ENCODE measurements at regions not wholly inside any gene's neighbourhood (a gene's known extent, or its start where the extent isn't known, plus 50 kb on each side); places are given as distances from the start of the nearest gene placed in this dataset.
A peak's percentile ranks its signal among the peaks of the same experiment; 100 is the strongest.
"Not testable (repeated sequence)": the region's sequence is repeated elsewhere in the genome, so short reads cannot be mapped to it uniquely, and the experiment has no call there.

- no peak for DNase-seq (ENCODE audit: low spot score)
These were observed 173.1 kb upstream of the CDIN1 start for GRCh38 chr15:36406366-36406765.

DNA sequence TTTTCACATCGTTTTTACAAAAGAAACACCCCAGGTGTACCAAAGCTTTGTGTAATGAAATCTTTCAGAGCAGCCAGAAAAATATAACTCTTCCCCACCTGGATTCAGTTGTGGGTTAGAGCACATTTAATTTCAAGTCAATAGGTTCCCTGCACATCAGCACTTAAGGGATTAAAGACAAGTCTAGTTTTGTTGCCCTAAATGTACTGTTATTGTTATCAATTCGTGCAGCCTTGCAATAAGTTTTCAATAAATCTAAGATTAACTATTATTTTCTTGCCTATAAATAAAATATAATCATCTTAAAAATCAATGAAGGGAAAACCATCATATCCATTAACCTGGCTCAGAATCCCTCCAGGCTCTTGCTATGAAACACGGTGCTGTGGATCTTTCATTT lies 172.5 kb upstream of the CDIN1 start:
- DNase-seq (ENCODE audit: low spot score): no peak

- DNase-seq (ENCODE audit: low spot score): no peak
These were observed 171.8 kb upstream of the CDIN1 start for GRCh38 chr15:36407647-36408046.

GRCh38 chr15:36409819-36410218 lies 169.6 kb upstream of the CDIN1 start:
- no peak for DNase-seq (ENCODE audit: low spot score)

DNA sequence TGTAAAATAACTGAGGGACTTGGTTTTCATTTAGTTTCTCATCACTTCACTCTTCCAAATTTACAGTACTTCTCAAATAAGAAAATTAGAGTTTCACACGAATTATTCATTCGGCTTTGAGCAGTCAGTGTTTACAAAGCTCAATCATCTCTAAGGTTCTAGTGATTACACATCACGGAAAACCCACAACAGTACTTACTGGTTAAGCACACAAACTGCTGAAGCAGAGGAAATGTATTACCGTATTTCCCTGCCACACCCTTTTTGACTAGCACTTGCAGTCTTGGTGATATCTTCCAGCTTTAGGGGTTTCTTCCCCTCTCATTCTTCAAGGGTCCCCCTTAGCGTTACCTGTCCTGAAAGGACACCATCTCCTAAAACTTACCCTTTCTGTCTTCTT lies 164.8 kb upstream of the CDIN1 start:
- DNase-seq (ENCODE audit: low spot score): no peak

GRCh38 chr15:36415643-36416042 lies 163.8 kb upstream of the CDIN1 start:
- DNase-seq (ENCODE audit: low spot score): no peak

DNA sequence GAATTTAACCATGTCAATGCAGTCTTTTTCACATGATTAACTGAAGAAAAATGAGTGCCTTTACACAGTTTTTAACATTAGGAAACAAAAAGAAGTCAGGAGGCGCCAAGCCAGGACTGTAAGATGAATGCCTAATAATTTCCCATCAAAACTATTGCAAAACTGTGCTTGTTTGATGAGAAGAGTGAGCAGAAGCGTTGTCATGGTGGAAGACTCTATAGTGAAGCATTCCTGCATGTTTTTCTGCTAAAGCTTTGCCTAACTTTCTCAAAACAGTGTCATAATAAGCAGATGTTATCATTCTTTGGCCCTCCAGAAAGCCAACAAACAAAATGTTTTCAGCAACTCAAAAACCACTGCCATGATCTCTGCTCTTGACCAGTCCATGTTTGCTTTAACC lies 156.8 kb upstream of the CDIN1 start:
- no peak for DNase-seq (ENCODE audit: low spot score)

- DNase-seq (ENCODE audit: low spot score): no peak
These were observed 152.7 kb upstream of the CDIN1 start for GRCh38 chr15:36426691-36427090.

DNA sequence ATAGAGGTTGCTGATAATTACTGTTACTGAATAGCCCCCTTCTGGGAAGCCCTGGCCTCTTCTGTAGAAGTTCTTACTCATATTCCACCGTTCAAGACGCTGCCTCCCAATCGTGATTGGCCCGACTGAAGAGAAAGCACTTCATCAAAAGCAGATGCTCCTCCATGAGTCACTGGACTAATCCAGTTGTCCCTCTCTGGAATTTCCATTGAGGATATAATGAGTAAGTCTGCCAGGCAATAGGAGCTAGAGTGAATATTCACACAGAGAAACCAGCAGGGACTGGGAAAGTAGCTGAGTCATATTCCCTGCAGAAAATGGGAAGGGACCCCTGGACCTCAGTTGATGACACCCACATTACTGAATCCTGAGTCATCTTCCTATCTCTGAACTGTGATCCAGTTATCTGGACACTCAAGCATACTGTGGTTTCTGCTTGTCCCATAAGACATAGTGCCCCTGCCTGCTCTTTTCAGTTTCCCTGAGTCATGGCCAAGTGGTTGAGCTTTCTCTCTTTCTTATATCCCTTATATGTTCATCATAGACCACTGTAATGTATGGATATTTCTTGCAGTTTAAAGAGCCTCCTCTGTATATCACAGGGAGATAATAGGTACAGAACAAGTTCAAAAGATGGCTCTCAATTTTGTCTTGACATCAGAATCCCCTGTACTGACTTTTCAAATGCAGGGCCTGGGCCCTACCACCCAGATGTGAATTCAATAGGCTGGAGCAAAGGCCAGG lies 151.2 kb upstream of the CDIN1 start:
- DNase-seq (ENCODE audit: low spot score): peak; percentile 77

DNA sequence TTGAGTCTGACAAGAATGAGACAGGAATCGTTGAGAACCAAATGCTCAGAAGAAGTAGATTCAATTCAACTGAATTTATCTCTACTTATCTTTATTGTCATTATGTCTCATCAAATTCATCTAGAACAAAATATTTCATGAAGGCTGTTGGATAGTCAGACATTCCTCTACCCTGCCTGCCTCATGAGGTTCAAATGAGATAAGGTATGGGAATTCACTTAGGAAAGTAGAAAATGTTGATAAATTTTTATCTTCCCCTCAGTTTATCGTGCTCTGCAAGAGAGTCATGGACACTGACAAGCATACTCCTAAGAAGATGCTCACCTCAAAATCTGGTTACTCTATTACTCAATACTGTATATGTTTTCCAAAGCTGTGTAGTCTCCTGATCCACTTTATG lies 149.7 kb upstream of the CDIN1 start:
- no peak for DNase-seq (ENCODE audit: low spot score)

DNA sequence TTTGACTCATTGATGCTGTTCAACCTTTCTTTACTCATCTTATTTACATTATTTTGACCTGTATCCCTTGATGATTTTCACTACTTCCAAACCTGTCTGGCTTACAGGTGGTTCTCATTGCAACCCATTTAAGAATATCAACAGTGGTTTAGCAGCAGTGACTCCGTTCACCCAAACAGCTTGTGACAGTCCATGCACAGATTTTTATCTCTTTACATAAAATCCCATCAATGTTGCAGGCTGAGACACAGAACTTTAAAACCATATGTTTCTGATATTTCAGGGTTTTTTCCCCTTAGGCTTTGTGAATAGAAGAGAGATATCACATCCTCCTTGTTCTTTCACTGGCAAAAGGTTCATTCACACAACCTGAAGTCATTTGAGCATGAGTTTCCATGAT lies 149.1 kb upstream of the CDIN1 start:
- no peak for DNase-seq (ENCODE audit: low spot score)

- DNase-seq (ENCODE audit: low spot score): no peak
These were observed 148.6 kb upstream of the CDIN1 start for GRCh38 chr15:36430726-36431265.

DNA sequence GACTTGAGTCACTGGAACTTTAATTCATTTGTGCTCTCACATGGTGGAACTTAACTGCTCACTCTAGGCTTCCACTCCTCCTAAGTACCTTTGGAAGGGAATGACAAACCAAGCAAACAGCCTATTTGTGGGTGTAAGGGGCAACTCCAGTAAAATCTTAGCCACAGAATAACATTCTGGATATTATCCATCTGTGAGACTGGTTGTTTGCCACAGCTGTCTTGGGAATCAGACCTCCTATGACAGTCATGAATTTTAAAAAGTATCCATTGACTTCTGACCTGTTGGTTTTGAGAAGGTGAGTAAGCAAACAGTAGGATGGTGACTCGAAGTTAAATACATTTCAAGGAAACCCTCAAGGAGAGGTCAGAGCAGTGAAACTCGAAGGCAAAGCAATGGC lies 147.3 kb upstream of the CDIN1 start:
- no peak for DNase-seq (ENCODE audit: low spot score)

- DNase-seq (ENCODE audit: low spot score): no peak
These were observed 145.2 kb upstream of the CDIN1 start for GRCh38 chr15:36434177-36434576.

DNA sequence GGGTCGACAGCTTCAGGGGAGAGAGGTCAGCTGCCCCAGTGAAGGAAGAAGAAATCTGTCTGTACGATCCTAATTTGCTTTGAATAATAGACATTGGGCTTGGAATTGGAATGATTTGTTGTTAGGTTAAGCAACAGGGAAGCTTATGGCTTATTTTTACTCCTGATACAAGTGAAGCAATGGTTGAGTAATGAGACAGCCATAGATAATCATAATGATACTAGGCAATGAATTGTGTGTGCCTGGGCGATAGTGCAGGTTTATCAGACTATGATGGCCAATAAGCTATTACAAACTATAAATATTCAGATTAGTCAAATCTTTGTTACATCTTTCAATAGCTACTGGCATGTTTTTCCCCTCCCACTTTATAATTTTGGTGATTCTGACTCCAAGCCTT lies 140.9 kb upstream of the CDIN1 start:
- DNase-seq (ENCODE audit: low spot score): no peak

GRCh38 chr15:36447373-36447772 lies 132.1 kb upstream of the CDIN1 start:
- no peak for DNase-seq (ENCODE audit: low spot score)

- no peak for DNase-seq (ENCODE audit: low spot score)
These were observed 131.0 kb upstream of the CDIN1 start for GRCh38 chr15:36448418-36448817.

GRCh38 chr15:36449084-36449661 lies 130.3 kb upstream of the CDIN1 start:
- no peak for DNase-seq (ENCODE audit: low spot score)

DNA sequence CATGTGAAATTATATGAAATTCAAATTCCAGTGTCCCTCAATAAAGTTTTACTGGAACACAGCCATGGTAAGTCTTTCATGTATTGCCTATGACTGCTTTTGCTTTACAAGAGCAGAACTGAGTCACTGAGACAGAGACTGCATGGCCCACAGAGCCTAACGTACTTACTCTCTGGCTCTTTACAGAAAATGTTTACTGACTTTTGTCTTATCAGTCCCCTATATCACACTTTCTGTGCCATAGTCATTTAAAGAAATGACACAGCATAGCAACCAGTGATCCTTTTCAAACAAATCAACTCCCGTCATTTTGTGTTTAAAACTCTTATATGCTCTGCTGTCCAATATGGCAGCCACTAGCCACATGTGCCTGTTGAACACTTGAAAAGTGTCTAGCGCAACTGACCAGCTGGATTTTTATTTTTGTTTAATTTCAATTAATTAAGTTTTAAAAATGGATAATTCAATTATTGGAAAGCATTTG lies 129.7 kb upstream of the CDIN1 start:
- no peak for DNase-seq (ENCODE audit: low spot score)

GRCh38 chr15:36454244-36454643 lies 125.2 kb upstream of the CDIN1 start:
- not testable (repeated sequence) for DNase-seq (ENCODE audit: low spot score)

GRCh38 chr15:36458411-36458810 lies 121.0 kb upstream of the CDIN1 start:
- DNase-seq (ENCODE audit: low spot score): no peak

DNA sequence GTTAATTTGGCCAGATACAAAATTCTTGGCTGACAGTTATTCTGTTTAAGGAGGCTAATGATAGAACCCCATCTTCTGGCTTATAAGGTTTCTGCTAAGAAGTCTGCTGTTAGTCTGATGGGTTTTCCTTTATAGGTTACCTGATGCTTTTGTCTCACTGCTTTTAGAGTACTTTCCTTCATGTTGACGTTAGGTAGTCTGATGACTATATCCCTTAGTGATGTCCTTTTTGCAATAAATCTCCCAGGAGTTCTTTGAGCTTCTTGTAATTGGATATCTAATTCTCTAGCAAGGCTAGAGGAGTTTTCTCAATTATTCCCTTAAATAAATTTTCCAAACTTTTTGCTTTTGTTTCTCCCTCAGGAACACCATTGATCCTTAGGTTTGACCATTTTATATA lies 114.1 kb upstream of the CDIN1 start:
- no peak for DNase-seq (ENCODE audit: low spot score)

DNA sequence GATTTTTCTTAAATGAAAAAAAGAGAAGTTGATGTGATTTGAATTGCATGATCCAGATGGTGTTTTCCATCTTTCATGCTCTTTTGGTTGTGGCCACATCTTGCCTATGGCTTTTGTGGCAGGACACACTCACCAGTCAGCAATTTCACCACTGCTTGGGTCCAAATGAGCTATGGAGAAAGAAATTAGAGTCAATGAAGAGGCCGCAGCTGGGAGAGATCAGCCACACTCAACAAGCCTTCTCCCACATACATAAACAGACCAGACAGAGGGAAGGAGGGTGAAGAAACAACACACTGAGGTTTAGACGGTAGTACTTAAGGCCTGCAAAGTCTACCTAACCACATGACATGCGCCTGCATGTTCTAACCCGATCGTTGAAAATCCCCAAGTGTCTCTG lies 110.7 kb upstream of the CDIN1 start:
- DNase-seq (ENCODE audit: low spot score): no peak
